SK-N-SH (cell line): ENCODE measurements at regions not wholly inside any gene's neighbourhood (a gene's known extent, or its start where the extent isn't known, plus 50 kb on each side); places are given as distances from the start of the nearest gene placed in this dataset.

Experiments
- CHD2 ChIP-seq: fragments of 150-350 bp; IDR thresholded peaks from 2 replicates; pipeline ENCODE4 v1.6.1; 2018; ENCODE audit warnings: low read length; ENCODE audit not compliant: partially characterized antibody
- CTCF ChIP-seq: fragments of 200-600 bp; sonication (generic); IDR thresholded peaks from 2 replicates; pipeline ENCODE4 v1.6.1; 2017; ENCODE audit warnings: antibody characterized with exemption, mild to moderate bottlenecking, moderate library complexity
- GABPA ChIP-seq: IDR thresholded peaks from 2 replicates; pipeline ENCODE4 v1.4.0; 2012; ENCODE audit warnings: low read depth, mild to moderate bottlenecking
- MAX ChIP-seq: IDR thresholded peaks from 2 replicates; pipeline ENCODE4 v1.4.0; 2012; ENCODE audit warnings: low read depth
- SIN3A ChIP-seq: IDR thresholded peaks from 2 replicates; pipeline ENCODE4 v1.6.1; 2012; ENCODE audit warnings: low read depth, mild to moderate bottlenecking, low read length, moderate library complexity, borderline replicate concordance
- SMC3 ChIP-seq: IDR thresholded peaks from 2 replicates; pipeline ENCODE4 v1.6.1; 2012; ENCODE audit warnings: low read depth, low read length, improper control_type of control experiment
- TCF12 ChIP-seq: IDR thresholded peaks from 2 replicates; pipeline ENCODE4 v1.4.0; 2012
- TEAD4 ChIP-seq: IDR thresholded peaks from 2 replicates; pipeline ENCODE4 v1.4.0; 2012; ENCODE audit warnings: mild to moderate bottlenecking, borderline replicate concordance; ENCODE audit not compliant: insufficient read depth
- YY1 ChIP-seq: IDR thresholded peaks from 2 replicates; pipeline ENCODE4 v1.4.0; 2012; ENCODE audit warnings: low read depth, mild to moderate bottlenecking
- ZBTB33 ChIP-seq: IDR thresholded peaks from 2 replicates; pipeline ENCODE4 v1.4.0; 2012; ENCODE audit warnings: low read depth, borderline replicate concordance

GRCh38 chr3:55218577-55218976, 268.5 kb downstream of the WNT5A start:
- TF ChIP-seq CTCF (no peak), GABPA (no peak), TEAD4 (no peak), SMC3 (no peak), TCF12 (no peak), YY1 (no peak), CHD2 (no peak), SIN3A (no peak), MAX (no peak), ZBTB33 (no peak)
